Smooth muscle cell (in vitro differentiated cells): ENCODE measurements at regions not wholly inside any gene's neighbourhood (a gene's known extent, or its start where the extent isn't known, plus 50 kb on each side); places are given as distances from the start of the nearest gene placed in this dataset.

Experiments
- DNase-seq: peaks from one replicate; lab custom pipeline; 2025; ENCODE audit not compliant: unreplicated experiment; lab: John Stamatoyannopoulos, UW
- H2AFZ ChIP-seq: fragments of 200-600 bp; sonication (generic); 2 replicates; pipeline ENCODE4 v1.6.0; 2016; ENCODE audit warnings: antibody characterized with exemption, low read depth, mild to moderate bottlenecking
- H3F3A ChIP-seq: fragments of 200-600 bp; sonication (generic); 2 replicates; pipeline ENCODE4 v1.6.0; 2017; ENCODE audit warnings: antibody characterized with exemption, low read depth
- H3K27ac ChIP-seq: fragments of 200-600 bp; sonication (generic); 2 replicates; pipeline ENCODE4 v1.5.1; 2016; ENCODE audit warnings: low read depth, mild to moderate bottlenecking
- H3K27me3 ChIP-seq: fragments of 200-600 bp; sonication (generic); 2 replicates; pipeline ENCODE4 v1.6.1; 2016; ENCODE audit warnings: low read depth, mild to moderate bottlenecking
- H3K36me3 ChIP-seq: fragments of 200-600 bp; sonication (generic); 2 replicates; pipeline ENCODE4 v1.5.1; 2016; ENCODE audit warnings: low read depth
- H3K4me1 ChIP-seq: fragments of 200-600 bp; sonication (generic); 2 replicates; pipeline ENCODE4 v1.5.1; 2016; ENCODE audit warnings: low read depth
- H3K4me2 ChIP-seq: fragments of 200-600 bp; sonication (generic); 2 replicates; pipeline ENCODE4 v1.6.0; 2016; ENCODE audit warnings: mild to moderate bottlenecking
- H3K4me3 ChIP-seq: fragments of 200-600 bp; sonication (generic); 2 replicates; pipeline ENCODE4 v1.5.1; 2016; ENCODE audit warnings: mild to moderate bottlenecking
- H3K79me2 ChIP-seq: fragments of 200-600 bp; sonication (generic); 2 replicates; pipeline ENCODE4 v1.6.0; 2016; ENCODE audit warnings: low read depth, mild to moderate bottlenecking
- H3K9ac ChIP-seq: fragments of 200-600 bp; sonication (generic); 2 replicates; pipeline ENCODE4 v1.6.0; 2016; ENCODE audit warnings: low read depth
- H3K9me3 ChIP-seq: fragments of 200-600 bp; sonication (generic); replicated peaks from 2 replicates; pipeline ENCODE4 v1.5.1; 2016; ENCODE audit warnings: low read depth
- H4K20me1 ChIP-seq: fragments of 200-600 bp; sonication (generic); 2 replicates; pipeline ENCODE4 v1.6.0; 2016; ENCODE audit warnings: low read depth
- CTCF ChIP-seq: fragments of 200-600 bp; sonication (generic); IDR thresholded peaks from 2 replicates; pipeline ENCODE4 v1.5.1; 2017; ENCODE audit warnings: borderline replicate concordance, mild to moderate bottlenecking, antibody characterized with exemption; ENCODE audit not compliant: insufficient read depth, poor library complexity, severe bottlenecking
- WGBS: methylation state at CpG from one replicate; pipeline ENCODE4 v1.1.7; 2016; ENCODE audit warnings: low lambda C conversion rate; 5-methylcytosine and 5-hydroxymethylcytosine counted together

DNA sequence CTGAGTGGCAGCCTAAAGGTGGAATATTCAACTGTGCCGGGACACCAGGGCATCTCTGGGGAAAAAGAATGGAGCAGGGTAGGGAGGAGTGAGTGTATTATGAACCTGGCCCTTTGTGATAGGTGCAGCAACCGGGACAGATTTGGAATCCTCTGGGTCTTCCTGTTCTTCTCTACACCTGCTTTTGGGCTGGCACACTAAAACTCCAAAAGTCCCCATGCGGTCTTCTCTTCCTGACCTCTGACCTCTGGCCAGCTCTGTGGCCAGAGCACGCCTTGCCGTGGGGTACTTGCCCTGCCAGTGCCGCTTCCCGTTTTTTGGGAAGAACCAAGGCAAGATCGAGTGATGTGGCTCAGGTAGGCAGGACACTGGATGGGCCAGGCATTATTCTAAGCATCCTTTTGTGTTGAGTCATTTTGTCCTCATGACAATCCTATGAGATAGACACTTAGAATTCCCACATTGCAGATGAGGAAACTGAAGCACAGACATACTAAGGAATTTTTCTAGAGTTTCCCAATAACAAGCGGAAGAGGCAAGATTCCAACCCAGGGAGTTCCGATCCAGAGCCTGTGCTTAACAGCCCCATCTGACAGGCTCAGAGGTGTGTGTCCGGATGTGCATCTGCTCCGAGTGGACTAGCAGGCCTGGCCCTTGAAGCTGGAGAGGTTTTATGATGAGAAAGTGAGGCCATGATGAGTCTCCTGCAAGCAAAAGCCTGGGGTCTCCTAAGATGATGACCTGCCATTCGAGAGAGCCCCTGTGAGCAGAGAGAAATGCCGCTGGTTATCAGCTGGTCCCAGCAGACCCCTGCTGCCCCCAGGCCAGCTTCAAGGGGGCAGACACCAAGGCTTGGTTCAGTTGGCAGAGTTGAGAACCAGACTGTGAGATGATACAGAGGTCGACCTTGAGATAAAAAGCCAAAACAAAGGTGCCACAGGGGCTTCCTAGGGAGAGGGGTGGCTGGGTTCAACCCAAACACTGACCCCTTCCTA, 67.9 kb upstream of the ESRRB start:
- Histone ChIP-seq H3K9me3 (no peaks in the 10 kb centered on the region), H3K4me2 (no peak overlapping the region), H3K27me3 (peaks cover 38% of the 10 kb centered on the region), H3F3A (no peaks in the 10 kb centered on the region), H3K4me3 (no peak overlapping the region), H2AFZ (no peak overlapping the region), H3K9ac (no peak overlapping the region), H3K4me1 (peaks cover 14% of the 10 kb centered on the region), H3K79me2 (no peaks in the 10 kb centered on the region), H3K36me3 (no peaks in the 10 kb centered on the region), H4K20me1 (no peaks in the 10 kb centered on the region), H3K27ac (no peak overlapping the region)
- DNase-seq: no peak
- no peak for TF ChIP-seq CTCF
- WGBS: 92% methylated on average over 15 of the region's 15 CpGs

DNA sequence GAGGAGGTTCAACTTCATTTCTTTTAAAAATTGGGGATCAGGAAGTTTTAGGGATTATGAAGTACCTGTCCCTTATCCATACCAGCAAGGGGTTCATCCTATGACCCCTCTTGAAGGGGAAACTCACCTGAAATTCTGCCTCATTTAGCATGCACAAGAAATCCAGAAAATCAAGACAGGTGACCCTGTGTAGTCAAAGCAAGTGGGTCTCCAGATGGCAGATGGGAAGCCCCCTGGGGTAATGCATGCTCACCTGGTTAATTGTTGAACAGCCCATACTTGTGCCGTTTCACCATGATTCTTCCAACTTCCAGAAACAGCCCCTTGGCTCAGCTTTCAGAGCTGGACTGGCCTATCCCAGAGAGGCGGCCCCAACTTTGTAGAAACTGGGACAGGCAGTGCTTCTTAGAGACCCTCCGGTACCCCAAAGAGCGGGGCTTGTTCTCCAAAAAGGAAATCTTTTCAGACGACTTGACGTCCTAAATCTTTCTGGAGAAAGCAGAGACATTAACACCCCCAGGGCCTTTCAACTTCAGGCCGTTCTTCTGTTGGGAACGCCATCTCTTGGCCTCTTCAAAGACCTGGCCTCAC, 66.3 kb upstream of the ESRRB start:
- Histone ChIP-seq H3K9me3 (no peaks in the 10 kb centered on the region), H3K4me3 (no peak overlapping the region), H3K36me3 (no peaks in the 10 kb centered on the region), H3K79me2 (no peaks in the 10 kb centered on the region), H2AFZ (no peak overlapping the region), H3K27ac (no peak overlapping the region), H3K4me1 (peaks cover 30% of the 10 kb centered on the region), H3F3A (no peaks in the 10 kb centered on the region), H4K20me1 (no peaks in the 10 kb centered on the region), H3K27me3 (peaks cover 38% of the 10 kb centered on the region), H3K4me2 (no peak overlapping the region), H3K9ac (no peak overlapping the region)
- WGBS: 74% methylated on average over 8 of the region's 8 CpGs
- no peak for TF ChIP-seq CTCF
- no peak for DNase-seq

DNA sequence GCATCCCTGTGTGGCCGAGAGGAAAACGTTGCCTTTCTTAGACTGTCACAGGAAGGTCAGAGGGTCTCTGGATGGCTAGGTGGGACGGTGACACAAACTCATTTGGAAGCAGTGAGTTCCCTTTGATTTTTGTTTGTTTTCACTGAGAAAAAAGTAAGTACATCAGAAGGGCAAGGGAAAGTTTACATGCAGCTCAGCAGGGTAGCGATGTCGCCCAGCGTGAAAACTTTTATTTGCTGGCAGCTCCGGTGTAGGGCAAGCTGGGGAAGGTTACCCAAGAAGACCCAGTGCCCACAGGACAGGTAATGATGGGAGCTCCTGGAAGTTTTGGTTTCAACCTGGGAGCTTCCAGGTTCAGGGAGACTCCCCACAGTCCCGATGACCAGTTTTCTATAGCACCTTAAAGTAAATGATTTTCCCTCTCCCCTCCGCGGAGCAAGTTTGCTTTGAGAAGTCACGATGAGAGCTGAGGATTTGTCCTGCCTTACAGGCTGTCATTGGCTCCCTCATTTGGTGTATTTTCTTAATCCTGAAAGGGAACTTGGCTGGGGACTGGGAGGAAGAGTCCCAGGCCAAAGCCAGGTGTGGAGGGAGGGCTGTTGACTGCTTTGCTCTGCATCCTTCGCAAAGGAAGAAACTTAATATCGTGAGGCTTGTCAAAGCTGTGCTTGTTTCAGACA, 64.7 kb upstream of the ESRRB start:
- no peak for TF ChIP-seq CTCF
- Histone ChIP-seq H3K9me3 (no peaks in the 10 kb centered on the region), H3K36me3 (no peaks in the 10 kb centered on the region), H2AFZ (no peak overlapping the region), H3K4me2 (no peak overlapping the region), H4K20me1 (no peaks in the 10 kb centered on the region), H3K27me3 (peaks cover 39% of the 10 kb centered on the region), H3K27ac (no peak overlapping the region), H3F3A (no peaks in the 10 kb centered on the region), H3K4me1 (peaks cover 32% of the 10 kb centered on the region), H3K9ac (no peak overlapping the region), H3K79me2 (no peaks in the 10 kb centered on the region), H3K4me3 (no peak overlapping the region)
- 18% methylated on average over 13 of the region's 13 CpGs for WGBS
- DNase-seq: no peak
